GM12892 (cell line): ENCODE measurements at regions not wholly inside any gene's neighbourhood (a gene's known extent, or its start where the extent isn't known, plus 50 kb on each side); places are given as distances from the start of the nearest gene placed in this dataset.

Source experiments
- POLR2AphosphoS5 ChIP-seq: IDR thresholded peaks from 2 replicates; pipeline ENCODE4 v1.6.1; 2011; ENCODE audit warnings: low read depth, low read length, control low read depth
- TAF1 ChIP-seq: IDR thresholded peaks from 2 replicates; pipeline ENCODE4 v1.6.1; 2011; ENCODE audit warnings: low read depth, mild to moderate bottlenecking, control low read depth, low read length, borderline replicate concordance

DNA sequence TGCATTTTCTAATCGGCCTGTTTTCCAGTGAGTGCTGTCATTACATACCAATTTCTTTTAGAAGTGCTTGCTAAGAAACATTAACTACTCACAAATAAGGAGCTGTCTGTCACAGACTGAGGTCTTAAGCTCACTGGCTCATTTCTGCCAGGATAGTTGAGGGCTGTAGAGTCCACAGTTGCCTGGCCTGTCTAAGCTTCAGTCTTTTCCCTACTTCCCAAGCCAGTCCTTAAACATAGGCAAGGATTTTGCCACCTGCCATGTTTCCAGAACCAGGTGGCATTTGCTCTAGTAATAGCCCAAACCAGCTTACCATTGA lies 84.7 kb downstream of the LINC00237 start:
- TF ChIP-seq POLR2AphosphoS5 (no peak), TAF1 (no peak)
